ENCODE measurements at regions not wholly inside any gene's neighbourhood (a gene's known extent, or its start where the extent isn't known, plus 50 kb on each side); places are given as distances from the start of the nearest gene placed in this dataset.
A peak's percentile ranks its signal among the peaks of the same experiment; 100 is the strongest.
"Not testable (repeated sequence)": the region's sequence is repeated elsewhere in the genome, so short reads cannot be mapped to it uniquely, and the experiment has no call there.

- DNase-seq, result not testable (repeated sequence)
Measured at GRCh38 chr20:26373066-26373465, 676.4 kb upstream of the ZNF337 start.

GRCh38 chr20:26354511-26354910, 657.9 kb upstream of the ZNF337 start:
- no peak for DNase-seq

- no peak for DNase-seq
Measured at GRCh38 chr20:26347396-26347795, 650.7 kb upstream of the ZNF337 start.

DNA sequence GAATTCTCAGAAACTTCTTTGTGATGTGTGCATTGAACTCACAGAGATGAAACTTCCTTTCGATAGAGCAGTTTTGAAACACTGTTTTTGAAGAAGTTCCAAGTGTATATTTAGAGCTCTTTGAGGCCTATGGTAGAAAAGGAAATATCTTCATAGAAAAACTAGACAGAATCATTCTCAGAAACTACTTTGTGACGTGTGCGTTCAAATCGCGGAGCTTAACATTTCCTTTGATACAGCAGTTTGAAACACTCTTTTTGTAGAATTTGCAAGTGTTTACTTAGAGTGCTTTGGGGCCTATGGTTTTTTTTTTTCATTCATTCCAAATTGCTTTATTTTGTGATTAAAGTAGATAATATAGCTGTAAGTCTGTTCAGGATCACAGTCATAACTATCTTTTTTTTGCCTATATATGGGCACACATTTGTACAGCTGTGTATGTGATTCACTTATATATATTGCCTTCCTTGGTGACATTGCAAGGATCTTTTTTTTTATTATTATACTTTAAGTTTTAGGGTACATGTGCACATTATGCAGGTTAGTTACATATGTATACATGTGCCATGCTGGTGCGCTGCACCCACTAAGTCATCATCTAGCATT, 643.9 kb upstream of the ZNF337 start:
- DNase-seq, result not testable (repeated sequence)

DNA sequence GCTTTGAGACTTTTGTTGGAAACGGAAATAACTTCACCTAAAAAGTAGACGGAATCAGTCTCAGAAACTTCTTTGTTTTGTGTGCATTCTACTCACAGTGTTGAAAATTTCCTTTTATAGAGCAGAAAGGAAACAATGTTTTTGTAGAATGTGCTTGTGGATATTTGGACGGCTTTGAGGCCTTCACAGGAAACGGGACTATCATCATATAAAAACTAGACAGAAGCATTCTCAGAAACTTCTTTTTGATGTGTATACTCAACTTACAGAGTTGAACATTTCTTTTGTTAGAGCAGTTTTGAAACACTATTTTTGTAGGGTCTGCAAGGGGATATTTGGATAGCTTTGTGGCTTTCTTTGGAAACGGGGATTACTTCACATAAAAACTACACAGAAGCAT, 627.5 kb upstream of the ZNF337 start:
- no peak for DNase-seq

GRCh38 chr20:26315054-26315453, 618.4 kb upstream of the ZNF337 start:
- no peak for DNase-seq

DNA sequence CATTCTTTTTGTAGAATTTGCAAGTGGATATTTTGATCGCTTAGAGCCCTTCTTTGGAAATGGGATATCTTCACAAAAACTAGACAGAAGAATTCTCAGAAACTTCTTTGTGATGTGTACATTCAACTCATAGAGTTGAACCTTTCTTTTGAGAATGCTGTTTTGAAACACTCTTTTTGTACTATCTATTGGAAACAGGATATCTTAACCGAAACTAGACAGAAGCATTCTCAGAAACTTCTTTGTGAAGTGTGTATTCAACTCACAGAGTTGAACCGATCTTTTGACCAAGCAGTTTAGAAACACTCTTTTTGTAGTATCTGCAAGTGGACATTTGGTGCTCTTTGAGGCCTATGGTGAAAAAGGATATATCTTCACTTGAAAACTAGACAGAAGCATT, 613.1 kb upstream of the ZNF337 start:
- not testable (repeated sequence) for DNase-seq

DNA sequence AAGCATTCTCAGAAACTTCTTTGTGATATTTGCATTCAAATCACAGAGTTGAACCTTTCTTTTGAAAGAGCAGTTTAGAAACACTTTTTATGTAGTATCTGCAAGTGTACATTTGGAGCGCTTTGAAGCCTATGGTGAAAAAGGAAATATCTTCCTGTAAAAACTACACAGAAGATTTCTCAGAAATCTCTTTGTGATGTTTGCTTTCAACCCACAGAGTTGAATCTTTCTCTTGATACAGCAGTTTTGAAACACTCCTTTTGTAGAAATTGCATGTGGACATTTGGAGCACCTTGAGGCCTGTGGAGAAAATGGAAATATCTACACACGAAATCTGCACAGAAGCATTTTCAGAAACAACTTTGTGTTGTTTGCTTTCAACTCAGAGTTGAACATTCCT, 612.3 kb upstream of the ZNF337 start:
- no peak for DNase-seq

DNA sequence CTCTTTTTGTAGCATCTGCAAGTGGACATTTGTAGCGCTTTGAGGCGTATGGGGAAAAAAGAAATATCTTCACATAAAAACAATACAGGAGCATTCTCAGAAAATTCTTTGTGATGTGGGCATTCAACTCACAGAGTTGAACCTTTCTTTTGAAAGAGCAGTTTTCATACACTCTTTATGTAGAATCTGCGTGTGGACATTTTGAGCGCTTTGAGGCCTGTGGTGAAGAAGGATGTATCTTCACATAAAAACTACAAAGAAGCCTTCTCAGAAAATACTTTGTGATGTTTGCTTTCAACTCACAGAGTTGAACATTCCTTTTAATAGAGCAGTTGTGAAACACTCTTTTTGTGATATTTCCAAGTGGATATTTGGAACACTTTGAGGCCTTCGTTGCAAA, 598.4 kb upstream of the ZNF337 start:
- no peak for DNase-seq

- DNase-seq, result not testable (repeated sequence)
Measured at GRCh38 chr20:26288379-26289061, 591.9 kb upstream of the ZNF337 start.

DNA sequence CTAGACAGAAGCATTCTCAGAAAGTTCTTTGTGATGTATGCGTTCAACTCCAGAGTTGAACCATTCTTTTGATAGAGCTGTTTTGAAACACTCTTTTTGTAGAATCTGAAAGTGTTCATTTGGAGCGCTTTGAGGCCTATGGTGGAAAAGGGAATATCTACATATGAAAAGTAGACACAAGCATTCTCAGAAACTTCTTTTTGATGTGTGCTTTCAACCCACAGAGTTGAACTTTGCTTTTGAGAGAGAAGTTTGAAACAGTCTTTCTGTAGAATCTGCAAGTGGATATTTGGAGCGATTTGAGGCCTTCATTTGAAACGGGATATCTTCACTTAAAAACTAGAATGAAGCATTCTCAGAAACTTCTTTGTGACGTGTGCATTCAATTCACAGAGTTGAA, 582.6 kb upstream of the ZNF337 start:
- no peak for DNase-seq

GRCh38 chr20:26277339-26277738, 580.7 kb upstream of the ZNF337 start:
- no peak for DNase-seq

GRCh38 chr20:26276554-26277210, 580.0 kb upstream of the ZNF337 start:
- peak; percentile 20 for DNase-seq

DNA sequence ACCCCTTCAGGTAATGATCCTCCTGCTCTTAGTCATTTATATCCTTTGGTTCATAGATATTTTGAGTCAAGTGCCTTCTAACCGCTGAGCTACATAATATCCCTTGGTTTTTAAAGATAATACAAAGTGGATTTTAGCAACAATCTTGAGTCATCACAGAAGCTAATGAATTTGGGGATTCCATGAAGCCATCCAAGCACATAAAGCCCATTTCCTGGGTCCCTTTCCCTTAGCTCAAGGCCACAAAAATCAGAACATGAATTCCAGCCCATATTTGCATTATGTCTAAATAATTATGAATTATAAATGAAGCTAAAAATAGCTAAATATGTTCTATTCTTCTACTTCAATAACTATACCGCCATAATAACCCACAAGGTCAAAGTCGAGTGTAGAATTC, 572.1 kb upstream of the ZNF337 start:
- DNase-seq, result not testable (repeated sequence)

GRCh38 chr20:26260925-26261324, 564.3 kb upstream of the ZNF337 start:
- not testable (repeated sequence) for DNase-seq

GRCh38 chr20:26252311-26252975, 555.8 kb upstream of the ZNF337 start:
- DNase-seq, result not testable (repeated sequence)

GRCh38 chr20:26251376-26251775, 554.7 kb upstream of the ZNF337 start:
- DNase-seq, result not testable (repeated sequence)

GRCh38 chr20:26250249-26251114, 553.8 kb upstream of the ZNF337 start:
- DNase-seq, result not testable (repeated sequence)

DNA sequence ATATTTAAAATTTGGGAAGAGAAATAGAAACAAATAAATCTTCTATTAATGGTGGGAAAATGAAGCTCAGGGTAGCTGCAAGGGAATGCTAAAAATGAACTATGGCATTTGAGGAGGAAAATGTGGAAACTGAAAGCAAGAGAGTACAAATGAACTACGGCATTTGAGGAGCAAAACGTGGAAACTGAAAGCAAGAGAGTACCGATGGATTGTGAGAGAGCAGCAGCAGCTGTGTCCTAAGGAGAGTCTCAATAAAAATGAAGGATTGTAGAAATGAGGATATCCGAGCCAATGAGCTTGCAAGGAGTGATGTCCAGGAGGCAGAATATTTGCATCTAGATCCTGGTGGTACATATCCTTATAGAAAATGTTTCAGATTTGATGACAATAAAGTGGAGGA, 547.1 kb upstream of the ZNF337 start:
- no peak for DNase-seq

GRCh38 chr20:26220609-26221008, 524.0 kb upstream of the ZNF337 start:
- DNase-seq, result not testable (repeated sequence)

- DNase-seq, result not testable (repeated sequence)
Measured at GRCh38 chr20:26219546-26219945, 522.9 kb upstream of the ZNF337 start.

DNA sequence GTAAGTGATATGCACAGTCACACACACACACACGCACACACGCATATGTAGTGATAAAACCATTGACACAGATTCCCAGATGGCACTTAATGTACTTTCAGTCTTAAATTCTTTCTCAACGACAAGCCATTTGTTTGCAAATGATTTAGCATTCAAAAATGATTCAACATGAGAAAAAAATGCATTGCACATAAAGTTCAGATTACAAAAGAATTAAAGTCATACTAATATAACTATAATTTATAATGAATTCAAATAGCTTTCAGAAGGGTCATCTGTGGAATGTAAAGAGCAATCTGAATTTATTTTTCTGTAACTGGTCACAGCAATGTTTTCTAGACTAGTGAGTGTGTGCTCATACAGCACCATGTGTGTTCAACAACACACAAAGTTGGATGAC, 521.6 kb upstream of the ZNF337 start:
- no peak for DNase-seq

DNA sequence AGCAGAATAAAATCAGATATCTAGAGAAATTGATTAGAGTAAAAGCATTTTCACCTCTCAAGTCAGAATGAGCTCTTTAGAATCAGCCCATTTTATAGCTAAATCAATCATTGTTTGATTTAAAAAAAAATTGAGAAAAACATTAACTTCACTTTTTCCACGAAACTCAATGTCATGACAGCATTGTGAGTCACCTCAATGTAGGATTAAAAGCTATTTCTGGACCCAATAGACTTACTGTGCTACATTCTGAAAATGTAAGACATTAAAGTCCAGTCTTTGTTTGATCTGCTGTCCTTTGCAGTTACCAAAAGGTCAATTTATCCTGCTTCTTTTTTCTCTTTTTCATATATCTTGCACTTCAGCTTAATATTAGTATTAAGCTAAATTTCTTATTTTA, 519.4 kb upstream of the ZNF337 start:
- no peak for DNase-seq

Measured in right hindlimb (tissue), 1 donor.